Activated naive CD4-positive, alpha-beta T cell treated with anti-CD3 and anti-CD28 coated beads, Interleukin-2, amount 50 U/mL, for 24 hours (primary cell): ENCODE measurements at regions not wholly inside any gene's neighbourhood (a gene's known extent, or its start where the extent isn't known, plus 50 kb on each side); places are given as distances from the start of the nearest gene placed in this dataset.

Source experiments
- H3K27ac Mint-ChIP-seq: one replicate; pipeline ENCODE4 v1.8.0; 2021; ENCODE audit warnings: mild to moderate bottlenecking, mixed read lengths
- H3K27me3 Mint-ChIP-seq: one replicate; pipeline ENCODE4 v1.8.0; 2021; ENCODE audit warnings: mixed read lengths
- H3K36me3 Mint-ChIP-seq: one replicate; pipeline ENCODE4 v1.8.0; 2021; ENCODE audit warnings: mixed read lengths
- H3K4me1 Mint-ChIP-seq: one replicate; pipeline ENCODE4 v1.8.0; 2021; ENCODE audit warnings: mixed read lengths
- H3K4me3 Mint-ChIP-seq: one replicate; pipeline ENCODE4 v1.8.0; 2021; ENCODE audit warnings: mild to moderate bottlenecking, mixed read lengths
- H3K9me3 Mint-ChIP-seq: one replicate; pipeline ENCODE4 v1.8.0; 2021; ENCODE audit warnings: mixed read lengths

GRCh38 chr9:118568704-118569103, 800.5 kb downstream of the BRINP1 start:
- H3K9me3 Mint-ChIP-seq, result peaks cover 11% of the 10 kb centered on the region

GRCh38 chr9:118569148-118569547, 800.1 kb downstream of the BRINP1 start:
- no peaks in the 10 kb centered on the region for H3K27me3 Mint-ChIP-seq
- no peaks in the 10 kb centered on the region for H3K36me3 Mint-ChIP-seq
- H3K4me1 Mint-ChIP-seq, result no peaks in the 10 kb centered on the region
- H3K27ac Mint-ChIP-seq, result no peak overlapping the region
- no peak overlapping the region for H3K4me3 Mint-ChIP-seq
- peaks cover 11% of the 10 kb centered on the region for H3K9me3 Mint-ChIP-seq

More at GRCh38 chr9:118568704-118569103, 800.5 kb downstream of the BRINP1 start:
- no peaks in the 10 kb centered on the region for H3K36me3 Mint-ChIP-seq
- no peak overlapping the region for H3K27ac Mint-ChIP-seq
- H3K4me1 Mint-ChIP-seq, result no peaks in the 10 kb centered on the region
- H3K27me3 Mint-ChIP-seq, result no peaks in the 10 kb centered on the region
- no peak overlapping the region for H3K4me3 Mint-ChIP-seq

GRCh38 chr9:118570066-118570465, 799.2 kb downstream of the BRINP1 start:
- H3K4me1 Mint-ChIP-seq, result no peaks in the 10 kb centered on the region
- peaks cover 11% of the 10 kb centered on the region for H3K9me3 Mint-ChIP-seq
- no peaks in the 10 kb centered on the region for H3K36me3 Mint-ChIP-seq
- no peak overlapping the region for H3K4me3 Mint-ChIP-seq
- no peaks in the 10 kb centered on the region for H3K27me3 Mint-ChIP-seq
- no peak overlapping the region for H3K27ac Mint-ChIP-seq

GRCh38 chr9:118575341-118576070, 793.7 kb downstream of the BRINP1 start:
- H3K4me3 Mint-ChIP-seq, result no peak overlapping the region
- H3K27me3 Mint-ChIP-seq, result no peaks in the 10 kb centered on the region
- H3K36me3 Mint-ChIP-seq, result no peaks in the 10 kb centered on the region
- peaks cover 10% of the 10 kb centered on the region for H3K9me3 Mint-ChIP-seq
- no peak overlapping the region for H3K27ac Mint-ChIP-seq
- H3K4me1 Mint-ChIP-seq, result no peaks in the 10 kb centered on the region

- Mint-ChIP-seq H3K36me3 (no peaks in the 10 kb centered on the region), H3K27me3 (no peaks in the 10 kb centered on the region), H3K9me3 (peaks cover 10% of the 10 kb centered on the region), H3K27ac (no peak overlapping the region), H3K4me1 (no peaks in the 10 kb centered on the region), H3K4me3 (no peak overlapping the region)
Observed at GRCh38 chr9:118577121-118577520, 792.1 kb downstream of the BRINP1 start.

GRCh38 chr9:118578467-118578866, 790.8 kb downstream of the BRINP1 start:
- no peaks in the 10 kb centered on the region for H3K36me3 Mint-ChIP-seq
- H3K27ac Mint-ChIP-seq, result no peak overlapping the region
- no peaks in the 10 kb centered on the region for H3K27me3 Mint-ChIP-seq
- no peaks in the 10 kb centered on the region for H3K4me1 Mint-ChIP-seq
- H3K4me3 Mint-ChIP-seq, result no peak overlapping the region
- peaks cover 5% of the 10 kb centered on the region for H3K9me3 Mint-ChIP-seq

GRCh38 chr9:118583414-118583813, 785.8 kb downstream of the BRINP1 start:
- no peaks in the 10 kb centered on the region for H3K36me3 Mint-ChIP-seq
- no peaks in the 10 kb centered on the region for H3K4me1 Mint-ChIP-seq
- no peaks in the 10 kb centered on the region for H3K9me3 Mint-ChIP-seq
- no peak overlapping the region for H3K27ac Mint-ChIP-seq
- no peak overlapping the region for H3K4me3 Mint-ChIP-seq
- H3K27me3 Mint-ChIP-seq, result no peaks in the 10 kb centered on the region

- Mint-ChIP-seq H3K4me3 (no peak overlapping the region), H3K27ac (no peak overlapping the region), H3K36me3 (no peaks in the 10 kb centered on the region), H3K27me3 (no peaks in the 10 kb centered on the region), H3K9me3 (no peaks in the 10 kb centered on the region), H3K4me1 (no peaks in the 10 kb centered on the region)
Observed at GRCh38 chr9:118586978-118587377, 782.3 kb downstream of the BRINP1 start.

- Mint-ChIP-seq H3K36me3 (no peaks in the 10 kb centered on the region), H3K27ac (no peak overlapping the region), H3K4me3 (no peak overlapping the region), H3K4me1 (no peaks in the 10 kb centered on the region), H3K9me3 (no peaks in the 10 kb centered on the region), H3K27me3 (no peaks in the 10 kb centered on the region)
Observed at GRCh38 chr9:118594428-118594827, 774.8 kb downstream of the BRINP1 start.

- no peaks in the 10 kb centered on the region for H3K9me3 Mint-ChIP-seq
- H3K27ac Mint-ChIP-seq, result no peak overlapping the region
- no peaks in the 10 kb centered on the region for H3K27me3 Mint-ChIP-seq
- no peak overlapping the region for H3K4me3 Mint-ChIP-seq
- H3K36me3 Mint-ChIP-seq, result no peaks in the 10 kb centered on the region
- H3K4me1 Mint-ChIP-seq, result no peaks in the 10 kb centered on the region
Observed at GRCh38 chr9:118595719-118596305, 773.4 kb downstream of the BRINP1 start.

- Mint-ChIP-seq H3K4me3 (no peak overlapping the region), H3K27me3 (no peaks in the 10 kb centered on the region), H3K27ac (no peak overlapping the region), H3K4me1 (no peaks in the 10 kb centered on the region), H3K36me3 (no peaks in the 10 kb centered on the region), H3K9me3 (no peaks in the 10 kb centered on the region)
Observed at GRCh38 chr9:118596374-118597015, 772.7 kb downstream of the BRINP1 start.

- H3K4me1 Mint-ChIP-seq, result no peaks in the 10 kb centered on the region
- H3K4me3 Mint-ChIP-seq, result no peak overlapping the region
- H3K36me3 Mint-ChIP-seq, result no peaks in the 10 kb centered on the region
- H3K27me3 Mint-ChIP-seq, result peaks cover 3% of the 10 kb centered on the region
- H3K27ac Mint-ChIP-seq, result no peak overlapping the region
- peaks cover 4% of the 10 kb centered on the region for H3K9me3 Mint-ChIP-seq
Observed at GRCh38 chr9:118606668-118607067, 762.6 kb downstream of the BRINP1 start.

- H3K4me1 Mint-ChIP-seq, result no peaks in the 10 kb centered on the region
- peaks cover 11% of the 10 kb centered on the region for H3K9me3 Mint-ChIP-seq
- no peak overlapping the region for H3K27ac Mint-ChIP-seq
- H3K27me3 Mint-ChIP-seq, result peaks cover 3% of the 10 kb centered on the region
- H3K36me3 Mint-ChIP-seq, result no peaks in the 10 kb centered on the region
- H3K4me3 Mint-ChIP-seq, result no peak overlapping the region
Observed at GRCh38 chr9:118609355-118610044, 759.7 kb downstream of the BRINP1 start.

- Mint-ChIP-seq H3K27me3 (no peaks in the 10 kb centered on the region), H3K36me3 (no peaks in the 10 kb centered on the region), H3K4me1 (no peaks in the 10 kb centered on the region), H3K4me3 (no peak overlapping the region), H3K9me3 (peaks cover 7% of the 10 kb centered on the region), H3K27ac (no peak overlapping the region)
Observed at GRCh38 chr9:118612201-118612600, 757.0 kb downstream of the BRINP1 start.

- no peaks in the 10 kb centered on the region for H3K27me3 Mint-ChIP-seq
- no peak overlapping the region for H3K4me3 Mint-ChIP-seq
- H3K9me3 Mint-ChIP-seq, result peaks cover 7% of the 10 kb centered on the region
- no peaks in the 10 kb centered on the region for H3K36me3 Mint-ChIP-seq
- no peak overlapping the region for H3K27ac Mint-ChIP-seq
- no peaks in the 10 kb centered on the region for H3K4me1 Mint-ChIP-seq
Observed at GRCh38 chr9:118613996-118614395, 755.2 kb downstream of the BRINP1 start.

- H3K27me3 Mint-ChIP-seq, result no peaks in the 10 kb centered on the region
- H3K36me3 Mint-ChIP-seq, result no peaks in the 10 kb centered on the region
- H3K9me3 Mint-ChIP-seq, result no peaks in the 10 kb centered on the region
- H3K4me1 Mint-ChIP-seq, result no peaks in the 10 kb centered on the region
- no peak overlapping the region for H3K27ac Mint-ChIP-seq
- H3K4me3 Mint-ChIP-seq, result no peak overlapping the region
Observed at GRCh38 chr9:118618084-118618483, 751.2 kb downstream of the BRINP1 start.
